ENCODE measurements at regions not wholly inside any gene's neighbourhood (a gene's known extent, or its start where the extent isn't known, plus 50 kb on each side); places are given as distances from the start of the nearest gene placed in this dataset.

- TF ChIP-seq PATZ1 (tag by site-specific recombination; IDR thresholded peaks at IDR 0.05), result no peak
- TF ChIP-seq ZNF274 (IDR thresholded peaks at IDR 0.05; ENCODE audit: low read length), result no peak
- no peak for TF ChIP-seq ZNF274 (tag by site-specific recombination; IDR thresholded peaks at IDR 0.05; ENCODE audit: borderline replicate concordance)
- no peak for TF ChIP-seq ZNF202 (tag by site-specific recombination; IDR thresholded peaks at IDR 0.05; ENCODE audit: borderline replicate concordance)
- no peak for TF ChIP-seq ZNF658 (tag by site-specific recombination; IDR thresholded peaks at IDR 0.05)
- no peak for TF ChIP-seq KLF16 (tag by site-specific recombination; IDR thresholded peaks at IDR 0.05)
Measured at GRCh38 chr5:4148009-4148408, 552.4 kb downstream of the IRX1 start (continued).

GRCh38 chr5:4150067-4150466 is 554.4 kb downstream of the IRX1 start:
- no peak overlapping the region for H3K27ac ChIP-seq (ENCODE audit: extremely low read depth, low read depth, low read length)
- TF ChIP-seq WT1 (tag by site-specific recombination; IDR thresholded peaks at IDR 0.05) (no peak), ZBTB17 (tag by site-specific recombination; IDR thresholded peaks at IDR 0.05) (no peak), ZNF362 (tag by site-specific recombination; IDR thresholded peaks at IDR 0.05) (no peak), ZNF704 (tag by site-specific recombination; IDR thresholded peaks at IDR 0.05) (no peak), SP2 (tag by site-specific recombination; IDR thresholded peaks at IDR 0.05) (no peak), ZNF530 (tag by site-specific recombination; IDR thresholded peaks at IDR 0.05; ENCODE audit: low read depth) (no peak), ZNF391 (tag by site-specific recombination; IDR thresholded peaks at IDR 0.05; ENCODE audit: borderline replicate concordance, low read depth) (no peak), ZNF404 (tag by site-specific recombination; IDR thresholded peaks at IDR 0.05) (no peak), ZNF133 (tag by site-specific recombination; IDR thresholded peaks at IDR 0.05) (no peak), ZNF175 (tag by site-specific recombination; IDR thresholded peaks at IDR 0.05) (no peak), ZNF140 (tag by site-specific recombination; IDR thresholded peaks at IDR 0.05) (no peak), ZNF777 (tag by site-specific recombination; IDR thresholded peaks at IDR 0.05; ENCODE audit: borderline replicate concordance) (no peak), ZFHX2 (tag by site-specific recombination; conservative IDR thresholded peaks at IDR 0.05) (no peak), ZNF366 (tag by site-specific recombination; conservative IDR thresholded peaks at IDR 0.05) (no peak), ATF2 (tag by site-specific recombination; IDR thresholded peaks at IDR 0.05; ENCODE audit: low read depth) (no peak), ZNF350 (tag by site-specific recombination; IDR thresholded peaks at IDR 0.05) (no peak), ZNF248 (tag by site-specific recombination; IDR thresholded peaks at IDR 0.05) (no peak), BCL6B (tag by site-specific recombination; IDR thresholded peaks at IDR 0.05) (no peak)
- ChIA-PET POLR2A (no interaction called here), CTCF (no interaction called here)
- no peaks in the 10 kb centered on the region for H3K4me1 ChIP-seq (ENCODE audit: control insufficient read depth, insufficient read depth, low read length)
- no peaks in the 10 kb centered on the region for H3K36me3 ChIP-seq (ENCODE audit: control insufficient read depth in 2 of 2, insufficient read depth in 1 of 2, low read length in 2 of 2)
- no peak overlapping the region for H3K4me3 ChIP-seq (ENCODE audit: low read depth, low read length)
- no peaks in the 10 kb centered on the region for H3K9me3 ChIP-seq (ENCODE audit: control insufficient read depth, insufficient read depth, low read depth, low read length)
